Neural progenitor cell (in vitro differentiated cells): ENCODE measurements at regions not wholly inside any gene's neighbourhood (a gene's known extent, or its start where the extent isn't known, plus 50 kb on each side); places are given as distances from the start of the nearest gene placed in this dataset.

ENCODE experiments used
- DNase-seq: peaks from one replicate; pipeline ENCODE4 v3.0.0-alpha.2; 2016; ENCODE audit warnings: low spot score
- H2AFZ ChIP-seq: fragments of 200-600 bp; sonication (generic); replicated peaks from 2 replicates; pipeline ENCODE4 v1.6.1; 2016; ENCODE audit warnings: antibody characterized with exemption
- H3F3A ChIP-seq: fragments of 200-600 bp; sonication (generic); 2 replicates; pipeline ENCODE4 v1.6.1; 2016; ENCODE audit warnings: antibody characterized with exemption, low read depth
- H3K27ac ChIP-seq: fragments of 200-600 bp; sonication (generic); 2 replicates; pipeline ENCODE4 v1.5.1; 2016; ENCODE audit warnings: mild to moderate bottlenecking
- H3K27me3 ChIP-seq: fragments of 200-600 bp; sonication (generic); 2 replicates; pipeline ENCODE4 v1.6.1; 2016; ENCODE audit warnings: mild to moderate bottlenecking, moderate library complexity
- H3K36me3 ChIP-seq: fragments of 200-600 bp; sonication (generic); 2 replicates; pipeline ENCODE4 v1.5.1; 2016
- H3K4me1 ChIP-seq: fragments of 200-600 bp; sonication (generic); 2 replicates; pipeline ENCODE4 v1.6.1; 2016; ENCODE audit warnings: mixed run types
- H3K4me2 ChIP-seq: fragments of 200-600 bp; sonication (generic); 2 replicates; pipeline ENCODE4 v1.6.1; 2016
- H3K4me3 ChIP-seq: fragments of 200-600 bp; sonication (generic); 2 replicates; pipeline ENCODE4 v1.5.1; 2016
- H3K79me2 ChIP-seq: fragments of 200-600 bp; sonication (generic); 2 replicates; pipeline ENCODE4 v1.6.1; 2016; ENCODE audit warnings: low read depth
- H3K9ac ChIP-seq: fragments of 200-600 bp; sonication (generic); 2 replicates; pipeline ENCODE4 v1.6.1; 2016
- H3K9me3 ChIP-seq: fragments of 200-600 bp; sonication (generic); 2 replicates; pipeline ENCODE4 v1.5.1; 2016; ENCODE audit warnings: low read depth
- H4K20me1 ChIP-seq: fragments of 200-600 bp; sonication (generic); 2 replicates; pipeline ENCODE4 v1.6.1; 2016; ENCODE audit warnings: low read depth
- H3K27ac Mint-ChIP-seq: 3 replicates; pipeline ENCODE4 v1.8.0; 2021; ENCODE audit warnings: mixed read lengths
- H3K27me3 Mint-ChIP-seq: 2 replicates; pipeline ENCODE4 v1.8.0; 2022; ENCODE audit warnings: low read depth, mild to moderate bottlenecking, inconsistent platforms, moderate library complexity, mixed read lengths; ENCODE audit not compliant: insufficient read depth
- H3K36me3 Mint-ChIP-seq: 3 replicates; pipeline ENCODE4 v1.8.0; 2021; ENCODE audit warnings: mixed read lengths
- H3K4me1 Mint-ChIP-seq: 3 replicates; pipeline ENCODE4 v1.8.0; 2021; ENCODE audit warnings: mixed read lengths
- H3K4me3 Mint-ChIP-seq: 3 replicates; pipeline ENCODE4 v1.8.0; 2021; ENCODE audit warnings: mild to moderate bottlenecking, moderate library complexity, mixed read lengths
- H3K9me3 Mint-ChIP-seq: 3 replicates; pipeline ENCODE4 v1.8.0; 2020; ENCODE audit warnings: mixed read lengths
- EZH2 ChIP-seq: fragments of 200-600 bp; sonication (generic); IDR thresholded peaks from 2 replicates; pipeline ENCODE4 v1.6.1; 2017; ENCODE audit warnings: antibody characterized with exemption, mild to moderate bottlenecking, moderate library complexity
- EZH2phosphoT487 ChIP-seq: fragments of 200-600 bp; sonication (generic); IDR thresholded peaks from 2 replicates; pipeline ENCODE4 v1.6.1; 2017; ENCODE audit warnings: antibody characterized with exemption
- TF ChIP-seq, protein P1 (sequence below): fragments of 200-600 bp; sonication (generic); IDR thresholded peaks from 2 replicates; pipeline ENCODE4 v1.5.1; 2017; ENCODE audit warnings: antibody characterized with exemption, mild to moderate bottlenecking

DNA sequence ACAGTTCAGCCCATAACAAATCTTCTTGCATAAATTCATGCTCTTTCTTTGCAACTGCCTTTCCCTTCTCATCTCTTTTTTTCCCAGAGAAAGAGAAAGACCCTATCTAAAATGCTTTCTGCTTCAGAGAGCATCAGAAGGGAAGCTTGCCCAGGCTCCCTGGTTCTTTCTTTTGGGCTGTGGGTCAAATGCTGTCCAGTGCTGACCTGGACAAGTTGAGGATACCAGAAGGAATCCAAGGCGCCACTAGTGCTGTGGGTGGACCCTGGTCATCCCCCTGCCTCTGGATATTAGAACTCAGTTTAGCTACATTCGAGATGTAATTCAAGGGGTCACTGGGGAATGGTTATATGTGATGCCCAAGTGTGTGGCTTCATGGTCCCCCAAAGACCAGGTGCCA is 411.6 kb downstream of the RPS24 start:
- Mint-ChIP-seq H3K4me3 (no peak overlapping the region), H3K27ac (no peak overlapping the region), H3K36me3 (no peaks in the 10 kb centered on the region), H3K4me1 (peaks cover 23% of the 10 kb centered on the region), H3K27me3 (peaks cover 9% of the 10 kb centered on the region), H3K9me3 (peaks cover 2% of the 10 kb centered on the region)
- no peak overlapping the region for H3K4me2 ChIP-seq
- no peaks in the 10 kb centered on the region for H3K27me3 ChIP-seq
- no peak overlapping the region for H3K4me3 ChIP-seq
- H3K79me2 ChIP-seq = no peaks in the 10 kb centered on the region
- no peak overlapping the region for H2AFZ ChIP-seq
- no peaks in the 10 kb centered on the region for H4K20me1 ChIP-seq
- H3F3A ChIP-seq = no peaks in the 10 kb centered on the region
- H3K9me3 ChIP-seq = no peaks in the 10 kb centered on the region
- DNase-seq = no peak
- no peak for TF ChIP-seq EZH2phosphoT487
- no peak for TF ChIP-seq EZH2
- TF ChIP-seq, protein P1, sequence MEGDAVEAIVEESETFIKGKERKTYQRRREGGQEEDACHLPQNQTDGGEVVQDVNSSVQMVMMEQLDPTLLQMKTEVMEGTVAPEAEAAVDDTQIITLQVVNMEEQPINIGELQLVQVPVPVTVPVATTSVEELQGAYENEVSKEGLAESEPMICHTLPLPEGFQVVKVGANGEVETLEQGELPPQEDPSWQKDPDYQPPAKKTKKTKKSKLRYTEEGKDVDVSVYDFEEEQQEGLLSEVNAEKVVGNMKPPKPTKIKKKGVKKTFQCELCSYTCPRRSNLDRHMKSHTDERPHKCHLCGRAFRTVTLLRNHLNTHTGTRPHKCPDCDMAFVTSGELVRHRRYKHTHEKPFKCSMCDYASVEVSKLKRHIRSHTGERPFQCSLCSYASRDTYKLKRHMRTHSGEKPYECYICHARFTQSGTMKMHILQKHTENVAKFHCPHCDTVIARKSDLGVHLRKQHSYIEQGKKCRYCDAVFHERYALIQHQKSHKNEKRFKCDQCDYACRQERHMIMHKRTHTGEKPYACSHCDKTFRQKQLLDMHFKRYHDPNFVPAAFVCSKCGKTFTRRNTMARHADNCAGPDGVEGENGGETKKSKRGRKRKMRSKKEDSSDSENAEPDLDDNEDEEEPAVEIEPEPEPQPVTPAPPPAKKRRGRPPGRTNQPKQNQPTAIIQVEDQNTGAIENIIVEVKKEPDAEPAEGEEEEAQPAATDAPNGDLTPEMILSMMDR = no peak
- no peak overlapping the region for H3K9ac ChIP-seq
- no peak overlapping the region for H3K27ac ChIP-seq
- H3K36me3 ChIP-seq = no peaks in the 10 kb centered on the region
- no peaks in the 10 kb centered on the region for H3K4me1 ChIP-seq

DNA sequence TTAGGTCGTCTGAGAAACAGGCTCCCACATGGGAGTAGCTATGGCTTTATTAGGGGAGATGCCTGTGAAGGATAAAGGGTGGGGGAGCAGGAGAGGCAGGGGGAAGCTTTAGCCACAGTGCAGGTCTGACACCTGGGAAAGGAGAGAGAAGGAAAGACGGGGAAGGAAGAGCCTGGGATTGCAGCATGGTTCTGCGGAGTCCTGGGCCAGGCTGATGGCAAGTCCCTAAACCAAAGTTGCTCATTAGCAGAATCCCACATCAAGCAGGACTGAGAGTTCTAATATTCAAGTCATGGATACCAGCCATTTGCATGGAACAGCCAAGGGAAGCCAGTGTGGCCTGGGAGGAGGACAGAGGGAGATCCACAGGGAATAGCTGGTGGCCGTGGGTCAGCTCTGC is 414.8 kb downstream of the RPS24 start:
- H3K9me3 ChIP-seq = no peaks in the 10 kb centered on the region
- no peak overlapping the region for H3K9ac ChIP-seq
- H3K4me1 Mint-ChIP-seq = peaks cover 33% of the 10 kb centered on the region
- peaks cover 16% of the 10 kb centered on the region for H3K27me3 Mint-ChIP-seq
- H2AFZ ChIP-seq = no peak overlapping the region
- no peak overlapping the region for H3K4me3 Mint-ChIP-seq
- no peak overlapping the region for H3K4me3 ChIP-seq
- no peaks in the 10 kb centered on the region for H4K20me1 ChIP-seq
- no peak for DNase-seq
- H3K4me1 ChIP-seq = peaks cover 9% of the 10 kb centered on the region
- peaks cover 2% of the 10 kb centered on the region for H3K9me3 Mint-ChIP-seq
- H3F3A ChIP-seq = no peaks in the 10 kb centered on the region
- no peaks in the 10 kb centered on the region for H3K79me2 ChIP-seq
- no peak overlapping the region for H3K4me2 ChIP-seq
- H3K27ac ChIP-seq = no peak overlapping the region
- H3K36me3 ChIP-seq = no peaks in the 10 kb centered on the region
- no peaks in the 10 kb centered on the region for H3K36me3 Mint-ChIP-seq
- no peak for TF ChIP-seq EZH2
- TF ChIP-seq, protein P1 = no peak
- TF ChIP-seq EZH2phosphoT487 = no peak
- H3K27me3 ChIP-seq = no peaks in the 10 kb centered on the region
- H3K27ac Mint-ChIP-seq = no peak overlapping the region

DNA sequence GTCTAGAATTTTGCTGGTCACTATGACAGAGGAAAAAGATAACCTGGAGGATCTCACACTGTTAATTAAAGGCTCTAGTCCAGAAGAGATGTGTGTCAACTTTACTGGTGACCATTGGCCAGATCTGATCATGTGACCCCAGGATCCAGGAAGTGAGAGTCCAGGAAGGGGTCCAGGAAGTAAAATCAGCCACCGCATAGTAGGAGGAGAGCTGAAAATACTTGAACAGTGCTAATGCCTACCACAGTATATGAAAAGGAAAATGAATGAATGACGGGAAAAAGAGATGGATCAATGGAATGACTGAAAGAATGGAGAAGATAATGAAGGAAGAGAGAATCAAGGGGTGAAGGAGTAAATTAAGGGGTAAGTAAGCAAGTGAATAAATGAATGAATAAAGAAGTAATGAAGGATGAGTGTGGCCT is 415.3 kb downstream of the RPS24 start:
- Histone ChIP-seq H3K79me2 (no peaks in the 10 kb centered on the region), H3K36me3 (no peaks in the 10 kb centered on the region), H3K9me3 (no peaks in the 10 kb centered on the region), H3K4me1 (peaks cover 9% of the 10 kb centered on the region), H3K4me3 (no peak overlapping the region), H3K4me2 (no peak overlapping the region), H3F3A (no peaks in the 10 kb centered on the region), H3K9ac (no peak overlapping the region), H2AFZ (no peak overlapping the region), H3K27ac (no peak overlapping the region), H3K27me3 (no peaks in the 10 kb centered on the region), H4K20me1 (no peaks in the 10 kb centered on the region)
- H3K27me3 Mint-ChIP-seq = peaks cover 16% of the 10 kb centered on the region
- peaks cover 2% of the 10 kb centered on the region for H3K9me3 Mint-ChIP-seq
- no peak for DNase-seq
- no peak overlapping the region for H3K27ac Mint-ChIP-seq
- H3K36me3 Mint-ChIP-seq = no peaks in the 10 kb centered on the region
- H3K4me3 Mint-ChIP-seq = no peak overlapping the region
- TF ChIP-seq EZH2 (no peak), EZH2phosphoT487 (no peak)
- TF ChIP-seq, protein P1 = no peak
- H3K4me1 Mint-ChIP-seq = peaks cover 31% of the 10 kb centered on the region
